H9 (cell line): ENCODE measurements at regions not wholly inside any gene's neighbourhood (a gene's known extent, or its start where the extent isn't known, plus 50 kb on each side); places are given as distances from the start of the nearest gene placed in this dataset.

Experiments
- DNase-seq: peaks from one replicate; pipeline ENCODE4 v3.0.0-alpha.2; 2017
- H2AFZ ChIP-seq: one replicate; pipeline ENCODE4 v1.6.1; 2013; ENCODE audit warnings: mild to moderate bottlenecking, low read length, control low read depth, moderate library complexity
- H2AK5ac ChIP-seq: 2 replicates; pipeline ENCODE4 v1.6.1; 2013; ENCODE audit warnings: low read length, control low read depth, mixed read lengths; ENCODE audit not compliant: insufficient read length
- H2BK120ac ChIP-seq: one replicate; pipeline ENCODE4 v1.6.1; 2013; ENCODE audit warnings: low read depth, mild to moderate bottlenecking, low read length, control low read depth, inconsistent platforms; ENCODE audit not compliant: poor library complexity, severe bottlenecking
- H2BK12ac ChIP-seq: 2 replicates; pipeline ENCODE4 v1.6.1; 2013; ENCODE audit warnings: low read length, control low read depth, mixed read lengths, low read depth; ENCODE audit not compliant: insufficient read length
- H2BK15ac ChIP-seq: 2 replicates; pipeline ENCODE4 v1.6.1; 2013; ENCODE audit warnings: low read depth, low read length, control low read depth
- H2BK20ac ChIP-seq: one replicate; pipeline ENCODE4 v1.6.1; 2013; ENCODE audit warnings: low read depth, mild to moderate bottlenecking, low read length, control low read depth, inconsistent platforms; ENCODE audit not compliant: poor library complexity, severe bottlenecking
- H2BK5ac ChIP-seq: 2 replicates; pipeline ENCODE4 v1.6.1; 2013; ENCODE audit warnings: low read length, control low read depth, mixed read lengths; ENCODE audit not compliant: insufficient read length
- H3K14ac ChIP-seq: 2 replicates; pipeline ENCODE4 v1.6.1; 2013; ENCODE audit warnings: low read length, control low read depth; ENCODE audit not compliant: insufficient read depth
- H3K18ac ChIP-seq: 2 replicates; pipeline ENCODE4 v1.6.1; 2013; ENCODE audit warnings: low read depth, mild to moderate bottlenecking, mixed read lengths, low read length, control low read depth; ENCODE audit not compliant: insufficient read length
- H3K23ac ChIP-seq: 2 replicates; pipeline ENCODE4 v1.6.1; 2013; ENCODE audit warnings: low read length, control low read depth, mixed read lengths, low read depth; ENCODE audit not compliant: insufficient read length
- H3K23me2 ChIP-seq: 2 replicates; pipeline ENCODE4 v1.6.1; 2013; ENCODE audit warnings: low read depth, mild to moderate bottlenecking, mixed read lengths, low read length, control low read depth; ENCODE audit not compliant: insufficient read length, poor library complexity, severe bottlenecking
- H3K27ac ChIP-seq: 2 replicates; pipeline ENCODE4 v1.5.1; 2013; ENCODE audit warnings: low read length, control low read depth, mixed read lengths, low read depth; ENCODE audit not compliant: insufficient read length
- H3K27me3 ChIP-seq: 2 replicates; pipeline ENCODE4 v1.6.1; 2013; ENCODE audit warnings: low read length, control low read depth, inconsistent platforms; ENCODE audit not compliant: insufficient read depth
- H3K4ac ChIP-seq: 2 replicates; pipeline ENCODE4 v1.6.1; 2013; ENCODE audit warnings: low read depth, mild to moderate bottlenecking, control low read depth, inconsistent platforms, low read length, moderate library complexity
- H3K4me1 ChIP-seq: 2 replicates; pipeline ENCODE4 v1.6.1; 2013; ENCODE audit warnings: low read length, control low read depth, inconsistent platforms; ENCODE audit not compliant: insufficient read depth
- H3K4me2 ChIP-seq: 2 replicates; pipeline ENCODE4 v1.6.1; 2013; ENCODE audit warnings: low read length, control low read depth, mixed read lengths; ENCODE audit not compliant: insufficient read length, insufficient read depth
- H3K56ac ChIP-seq: 2 replicates; pipeline ENCODE4 v1.6.1; 2013; ENCODE audit warnings: low read depth, mild to moderate bottlenecking, mixed read lengths, low read length, control low read depth; ENCODE audit not compliant: insufficient read length
- H3K79me1 ChIP-seq: 2 replicates; pipeline ENCODE4 v1.6.1; 2013; ENCODE audit warnings: low read depth, mild to moderate bottlenecking, moderate library complexity, low read length, control low read depth, inconsistent platforms; ENCODE audit not compliant: insufficient read depth, poor library complexity, severe bottlenecking
- H3K79me2 ChIP-seq: 2 replicates; pipeline ENCODE4 v1.6.1; 2013; ENCODE audit warnings: low read length, control low read depth, inconsistent platforms; ENCODE audit not compliant: insufficient read depth
- H3K9ac ChIP-seq: 2 replicates; pipeline ENCODE4 v1.6.1; 2013; ENCODE audit warnings: low read length, control low read depth, mixed read lengths; ENCODE audit not compliant: insufficient read length; ENCODE audit errors: extremely low read depth
- H3K9me3 ChIP-seq: one replicate; pipeline ENCODE4 v1.6.1; 2013; ENCODE audit warnings: low read depth, low read length, inconsistent platforms; ENCODE audit not compliant: control insufficient read depth
- H3T11ph ChIP-seq: one replicate; pipeline ENCODE4 v1.6.1; 2013; ENCODE audit warnings: mild to moderate bottlenecking, low read length, control low read depth, inconsistent platforms
- H4K20me1 ChIP-seq: one replicate; pipeline ENCODE4 v1.6.1; 2013; ENCODE audit not compliant: control insufficient read depth, insufficient read length, insufficient read depth
- H4K5ac ChIP-seq: 2 replicates; pipeline ENCODE4 v1.6.1; 2013; ENCODE audit warnings: low read depth, mild to moderate bottlenecking, mixed read lengths, low read length, control low read depth; ENCODE audit not compliant: insufficient read length
- H4K8ac ChIP-seq: replicated peaks from 2 replicates; pipeline ENCODE4 v1.6.1; 2013; ENCODE audit warnings: low read length, control low read depth, mixed read lengths, low read depth; ENCODE audit not compliant: insufficient read length
- H4K91ac ChIP-seq: 2 replicates; pipeline ENCODE4 v1.6.1; 2013; ENCODE audit warnings: low read depth, mild to moderate bottlenecking, moderate library complexity, mixed read lengths, low read length, control low read depth; ENCODE audit not compliant: insufficient read length
- H3K27ac Mint-ChIP-seq, 3 experiments: 2 replicates in 2 of 3; 3 replicates in 1 of 3; pipeline ENCODE4 v1.8.0; 2020 to 2021; ENCODE audit warnings: mixed read lengths in 3 of 3, mild to moderate bottlenecking in 1 of 3, moderate library complexity in 1 of 3
- H3K27me3 Mint-ChIP-seq: 2 replicates; pipeline ENCODE4 v1.8.0; 2021; ENCODE audit warnings: low read depth, mild to moderate bottlenecking, moderate library complexity, mixed read lengths
- H3K36me3 Mint-ChIP-seq, 3 experiments: 2 replicates in 2 of 3; 3 replicates in 1 of 3; pipeline ENCODE4 v1.8.0; 2020 to 2021; ENCODE audit warnings: low read depth in 3 of 3, mixed read lengths in 3 of 3; ENCODE audit not compliant: insufficient read depth in 1 of 3
- H3K4me1 Mint-ChIP-seq, 2 experiments: 2 replicates each; pipeline ENCODE4 v1.8.0; 2020; ENCODE audit warnings: mixed read lengths in 2 of 2
- H3K4me3 Mint-ChIP-seq, 2 experiments: 2 replicates in 1 of 2; 3 replicates in 1 of 2; pipeline ENCODE4 v1.8.0; 2020 to 2021; ENCODE audit warnings: mild to moderate bottlenecking in 2 of 2, mixed read lengths in 2 of 2, moderate library complexity in 1 of 2
- H3K9me3 Mint-ChIP-seq, 2 experiments: 2 replicates in 1 of 2; 3 replicates in 1 of 2; pipeline ENCODE4 v1.8.0; 2020; ENCODE audit warnings: mild to moderate bottlenecking in 2 of 2, mixed read lengths in 2 of 2, moderate library complexity in 1 of 2
- WGBS: extraction: QIAGEN DNeasy Blood & Tissue Kit; methylation state at CpG from one replicate; pipeline ENCODE4 v1.1.7; 2013; ENCODE audit warnings: missing lambda C conversion rate, low lambda C conversion rate, mixed read lengths; ENCODE audit not compliant: insufficient read length; ENCODE audit errors: extremely low coverage; 5-methylcytosine and 5-hydroxymethylcytosine counted together
- TF ChIP-seq, protein P1 (sequence below): fragments of 200-600 bp; sonication (generic); conservative IDR thresholded peaks from 3 replicates; pipeline ENCODE4 v1.8.0; 2021; ENCODE audit warnings: antibody characterized with exemption, mild to moderate bottlenecking

DNA sequence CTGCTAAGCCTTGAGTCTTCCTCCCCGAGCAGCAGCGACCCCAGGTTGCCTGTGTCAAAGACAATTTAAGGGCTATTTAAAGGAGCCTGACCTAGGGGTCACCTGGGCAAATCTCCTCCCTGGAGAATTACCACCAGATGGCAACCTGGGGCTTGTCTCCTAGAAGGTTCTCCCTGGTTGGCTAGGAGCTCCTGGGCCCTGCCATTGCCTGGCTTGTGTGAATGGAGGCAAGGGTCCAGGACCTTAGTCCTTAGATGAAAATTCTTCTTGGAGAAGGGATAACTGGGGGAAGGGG lies 51.3 kb upstream of the TAC4 start:
- Histone ChIP-seq H4K8ac (no peak overlapping the region), H3K4me2 (no peak overlapping the region), H3K4me1 (no peaks in the 10 kb centered on the region), H3K27me3 (peaks cover 10% of the 10 kb centered on the region; the same call in 1 of the 2 replicates), H2BK5ac (no peak overlapping the region), H3K23me2 (no peaks in the 10 kb centered on the region), H2AK5ac (no peak overlapping the region), H2BK12ac (no peak overlapping the region), H3K79me1 (no peaks in the 10 kb centered on the region), H4K5ac (no peak overlapping the region), H3K79me2 (no peaks in the 10 kb centered on the region), H3K23ac (no peak overlapping the region), H3K9me3 (no peaks in the 10 kb centered on the region), H3K56ac (no peak overlapping the region), H3K14ac (no peak overlapping the region), H3T11ph (no peak overlapping the region), H2BK120ac (no peak overlapping the region), H3K27ac (no peak overlapping the region), H3K4ac (no peak overlapping the region), H4K20me1 (no peaks in the 10 kb centered on the region), H4K91ac (no peak overlapping the region), H2BK20ac (no peak overlapping the region), H3K9ac (no peak overlapping the region), H2BK15ac (no peak overlapping the region), H2AFZ (no peak overlapping the region), H3K18ac (no peak overlapping the region)
- TF ChIP-seq, protein P1, sequence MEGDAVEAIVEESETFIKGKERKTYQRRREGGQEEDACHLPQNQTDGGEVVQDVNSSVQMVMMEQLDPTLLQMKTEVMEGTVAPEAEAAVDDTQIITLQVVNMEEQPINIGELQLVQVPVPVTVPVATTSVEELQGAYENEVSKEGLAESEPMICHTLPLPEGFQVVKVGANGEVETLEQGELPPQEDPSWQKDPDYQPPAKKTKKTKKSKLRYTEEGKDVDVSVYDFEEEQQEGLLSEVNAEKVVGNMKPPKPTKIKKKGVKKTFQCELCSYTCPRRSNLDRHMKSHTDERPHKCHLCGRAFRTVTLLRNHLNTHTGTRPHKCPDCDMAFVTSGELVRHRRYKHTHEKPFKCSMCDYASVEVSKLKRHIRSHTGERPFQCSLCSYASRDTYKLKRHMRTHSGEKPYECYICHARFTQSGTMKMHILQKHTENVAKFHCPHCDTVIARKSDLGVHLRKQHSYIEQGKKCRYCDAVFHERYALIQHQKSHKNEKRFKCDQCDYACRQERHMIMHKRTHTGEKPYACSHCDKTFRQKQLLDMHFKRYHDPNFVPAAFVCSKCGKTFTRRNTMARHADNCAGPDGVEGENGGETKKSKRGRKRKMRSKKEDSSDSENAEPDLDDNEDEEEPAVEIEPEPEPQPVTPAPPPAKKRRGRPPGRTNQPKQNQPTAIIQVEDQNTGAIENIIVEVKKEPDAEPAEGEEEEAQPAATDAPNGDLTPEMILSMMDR: peak; percentile 69
- peaks cover 64% of the 10 kb centered on the region for H3K27me3 Mint-ChIP-seq
- no CpG with 5 or more reads among the region's 2 CpGs for WGBS
- peak; percentile 89 for DNase-seq
- H3K36me3 Mint-ChIP-seq: no peaks in the 10 kb centered on the region
- H3K27ac Mint-ChIP-seq: no peak overlapping the region; a peak in 1 of 7 replicates
- H3K9me3 Mint-ChIP-seq: no peaks in the 10 kb centered on the region
- peak overlapping the region in 1 of 2 experiments; percentile 16; a peak in 1 of 5 replicates for H3K4me3 Mint-ChIP-seq
- H3K4me1 Mint-ChIP-seq: peaks cover 13 to 38% of the 10 kb centered on the region in 2 experiments
